ENCODE measurements at regions not wholly inside any gene's neighbourhood (a gene's known extent, or its start where the extent isn't known, plus 50 kb on each side); places are given as distances from the start of the nearest gene placed in this dataset.

GRCh38 chr14:105848570-105848969, 322.2 kb downstream of the TMEM121 start:
- no peak for TF ChIP-seq CTCF (conservative IDR thresholded peaks at IDR 0.05 in 1 of 2, IDR thresholded peaks at IDR 0.05 in 1 of 2; ENCODE audit: low read depth in 1 of 2, low read length in 2 of 2)
- TF ChIP-seq EZH2 (IDR thresholded peaks at IDR 0.05; ENCODE audit: low read length, missing control alignments) = no peak
